GM23248 (cell line): ENCODE measurements at regions not wholly inside any gene's neighbourhood (a gene's known extent, or its start where the extent isn't known, plus 50 kb on each side); places are given as distances from the start of the nearest gene placed in this dataset.
"Not testable (repeated sequence)": the region's sequence is repeated elsewhere in the genome, so short reads cannot be mapped to it uniquely, and the experiment has no call there.

Experiments
- DNase-seq: peaks from one replicate; pipeline ENCODE4 v3.0.0-alpha.2; 2015
- H2AFZ ChIP-seq: fragments of 200-600 bp; sonication (generic); 2 replicates; pipeline ENCODE4 v1.6.1; 2016; ENCODE audit warnings: antibody characterized with exemption
- H3F3A ChIP-seq: fragments of 200-600 bp; sonication (generic); 2 replicates; pipeline ENCODE4 v1.6.1; 2016; ENCODE audit warnings: mild to moderate bottlenecking, antibody characterized with exemption, mixed run types; ENCODE audit not compliant: insufficient read depth
- H3K27ac ChIP-seq: fragments of 200-600 bp; sonication (generic); 2 replicates; pipeline ENCODE4 v1.5.1; 2016; ENCODE audit warnings: mild to moderate bottlenecking
- H3K27me3 ChIP-seq: fragments of 200-600 bp; sonication (generic); replicated peaks from 2 replicates; pipeline ENCODE4 v1.6.1; 2016; ENCODE audit warnings: mild to moderate bottlenecking; ENCODE audit not compliant: insufficient read depth
- H3K36me3 ChIP-seq: fragments of 200-600 bp; sonication (generic); 2 replicates; pipeline ENCODE4 v1.6.1; 2016; ENCODE audit warnings: low read depth, mild to moderate bottlenecking
- H3K4me1 ChIP-seq: fragments of 200-600 bp; sonication (generic); 2 replicates; pipeline ENCODE4 v1.6.1; 2016; ENCODE audit warnings: mild to moderate bottlenecking; ENCODE audit not compliant: insufficient read depth
- H3K4me2 ChIP-seq: fragments of 200-600 bp; sonication (generic); one replicate; pipeline ENCODE4 v1.6.1; 2016; ENCODE audit warnings: mild to moderate bottlenecking; ENCODE audit not compliant: unreplicated experiment
- H3K4me3 ChIP-seq: fragments of 200-600 bp; sonication (generic); 2 replicates; pipeline ENCODE4 v1.5.1; 2016; ENCODE audit warnings: mild to moderate bottlenecking
- H3K79me2 ChIP-seq: fragments of 200-600 bp; sonication (generic); 2 replicates; pipeline ENCODE4 v1.6.1; 2016; ENCODE audit warnings: mild to moderate bottlenecking; ENCODE audit not compliant: insufficient read depth
- H3K9ac ChIP-seq: fragments of 200-600 bp; sonication (generic); 2 replicates; pipeline ENCODE4 v1.6.1; 2016; ENCODE audit warnings: mild to moderate bottlenecking
- H3K9me2 ChIP-seq: fragments of 200-600 bp; sonication (generic); 2 replicates; pipeline ENCODE4 v1.6.1; 2016; ENCODE audit warnings: mixed run types, mild to moderate bottlenecking, moderate library complexity; ENCODE audit not compliant: insufficient read depth
- H3K9me3 ChIP-seq: fragments of 200-600 bp; sonication (generic); one replicate; pipeline ENCODE4 v1.6.1; 2017; ENCODE audit warnings: low read depth
- H4K20me1 ChIP-seq: fragments of 200-600 bp; sonication (generic); 2 replicates; pipeline ENCODE4 v1.6.0; 2016; ENCODE audit not compliant: insufficient read depth
- EZH2 ChIP-seq: fragments of 200-600 bp; sonication (generic); IDR thresholded peaks from 2 replicates; pipeline ENCODE4 v1.6.1; 2018; ENCODE audit warnings: antibody characterized with exemption, mild to moderate bottlenecking; ENCODE audit not compliant: insufficient read depth, poor library complexity, severe bottlenecking
- EZH2phosphoT487 ChIP-seq: fragments of 200-600 bp; sonication (generic); IDR thresholded peaks from 2 replicates; pipeline ENCODE4 v1.6.1; 2018; ENCODE audit warnings: antibody characterized with exemption, moderate library complexity, mild to moderate bottlenecking, low read depth; ENCODE audit not compliant: insufficient read depth
- WGBS, 2 experiments: methylation state at CpG; one replicate each; pipeline ENCODE4 v1.1.6; 2015 to 2017; ENCODE audit warnings: low lambda C conversion rate in 2 of 2, low coverage in 1 of 2; ENCODE audit errors: missing lambda C conversion rate in 2 of 2; 5-methylcytosine and 5-hydroxymethylcytosine counted together
- in situ Hi-C: fragments of 300-500 bp; cut with MboI; formaldehyde crosslinking; loops from 2 replicates; pipeline ENCODE4 v1.15.0; 2020

DNA sequence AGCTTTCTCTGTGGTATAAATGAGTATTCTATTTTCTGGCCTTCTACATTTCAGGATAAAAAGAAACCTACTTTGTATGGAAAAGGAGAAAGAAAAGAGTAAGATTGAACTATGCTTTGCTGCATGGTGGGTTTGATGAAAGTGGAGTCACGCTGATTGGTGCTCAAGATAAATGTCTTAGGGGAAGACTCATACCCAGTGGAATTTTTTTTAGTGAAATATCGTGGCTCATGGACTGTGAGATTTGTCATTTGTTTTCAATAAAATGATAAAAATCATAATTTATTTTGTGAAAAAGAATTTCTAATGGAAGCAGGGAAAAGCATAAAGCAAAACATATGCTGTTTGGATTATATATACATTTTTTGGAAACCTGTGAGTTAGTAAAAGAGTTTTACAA, 292.5 kb downstream of the ZPLD1 start:
- no peaks in the 10 kb centered on the region for H3K4me1 ChIP-seq
- no peak overlapping the region for H2AFZ ChIP-seq
- H3K79me2 ChIP-seq = no peaks in the 10 kb centered on the region
- DNase-seq = peak; percentile 6
- H3K27me3 ChIP-seq = no peaks in the 10 kb centered on the region
- H3K27ac ChIP-seq = no peak overlapping the region
- TF ChIP-seq EZH2 (no peak), EZH2phosphoT487 (no peak)
- no peak overlapping the region for H3K4me3 ChIP-seq
- H3K4me2 ChIP-seq = peak overlapping the region; percentile 10
- H4K20me1 ChIP-seq = no peaks in the 10 kb centered on the region
- no peaks in the 10 kb centered on the region for H3K36me3 ChIP-seq
- H3K9me2 ChIP-seq = no peaks in the 10 kb centered on the region
- no peaks in the 10 kb centered on the region for H3K9me3 ChIP-seq
- WGBS, 2 experiments = 32 to 41% methylated on average over 2 of the region's 2 CpGs
- no peak overlapping the region for H3K9ac ChIP-seq
- in situ Hi-C loops = no loop called here
- no peaks in the 10 kb centered on the region for H3F3A ChIP-seq

DNA sequence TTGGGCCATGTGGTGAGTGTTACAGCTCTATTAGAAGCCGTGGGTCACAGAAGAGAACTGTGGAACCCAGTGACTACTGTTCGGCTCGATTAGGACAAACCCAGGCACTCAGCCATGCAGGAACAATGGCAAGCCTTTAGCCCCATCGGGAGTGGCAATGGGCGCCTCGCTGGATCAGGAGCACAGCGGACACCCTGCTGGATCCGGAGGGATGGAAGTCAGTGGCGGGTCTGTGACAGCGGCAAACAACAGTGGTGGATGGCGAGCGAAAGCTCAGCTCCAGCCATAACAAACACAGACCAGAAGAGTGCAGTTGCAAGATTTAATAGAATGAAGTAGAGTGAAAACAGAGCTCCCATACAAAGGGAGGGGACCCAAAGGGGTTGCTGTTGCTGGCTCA, 297.8 kb downstream of the ZPLD1 start:
- peaks cover 19% of the 10 kb centered on the region for H3K4me1 ChIP-seq
- H3F3A ChIP-seq, H3K79me2 ChIP-seq, DNase-seq, H3K9me3 ChIP-seq, H2AFZ ChIP-seq, H4K20me1 ChIP-seq, H3K4me2 ChIP-seq, H3K27me3 ChIP-seq, H3K36me3 ChIP-seq, H3K9ac ChIP-seq, in situ Hi-C loops, H3K27ac ChIP-seq, H3K4me3 ChIP-seq, H3K9me2 ChIP-seq: not testable (repeated sequence)
- 77 to 82% methylated on average over 11 to 12 of the region's 12 CpGs for WGBS, 2 experiments

DNA sequence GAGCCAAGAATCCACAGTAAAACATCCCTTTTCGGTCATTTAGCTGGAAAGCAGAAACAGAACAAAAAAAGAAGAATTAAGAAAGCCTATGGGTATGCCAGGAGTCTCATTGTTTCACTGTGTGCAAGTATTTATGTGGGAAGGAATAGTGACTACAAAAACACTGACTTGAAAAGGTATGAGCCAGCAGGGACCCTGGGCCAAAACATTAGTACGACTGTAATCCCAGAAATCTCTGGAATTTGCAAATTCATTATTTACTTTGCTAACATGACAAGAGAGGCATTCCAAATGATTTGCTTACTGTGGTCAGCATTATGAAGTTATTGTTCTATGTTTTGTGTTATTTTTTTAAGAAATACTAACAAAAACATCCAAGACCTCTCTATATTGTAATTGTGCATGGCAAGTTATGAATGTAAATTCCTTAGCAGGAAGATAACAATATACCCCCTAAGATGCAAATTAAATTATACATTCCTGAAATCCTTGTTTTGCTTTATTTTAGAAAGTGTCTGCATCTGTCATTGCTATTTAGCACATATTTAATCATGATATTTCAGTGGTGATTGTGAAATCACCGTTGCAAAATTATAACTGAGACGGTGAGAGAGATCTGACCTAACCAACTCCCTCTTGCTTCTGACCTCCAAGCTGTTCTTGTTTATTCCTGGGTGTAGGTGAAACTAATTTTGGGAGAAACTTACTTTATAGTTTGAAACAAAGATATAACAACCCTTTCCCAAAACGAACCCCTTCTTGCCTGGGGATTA, 299.2 kb downstream of the ZPLD1 start:
- no peaks in the 10 kb centered on the region for H4K20me1 ChIP-seq
- peak overlapping the region; percentile 14; the same call in 1 of the 2 replicates for H3K27ac ChIP-seq
- no peaks in the 10 kb centered on the region; the same call in 1 of the 2 replicates for H3F3A ChIP-seq
- H3K9ac ChIP-seq = no peak overlapping the region
- no peak overlapping the region; the same call in 1 of the 2 replicates for H3K4me3 ChIP-seq
- peaks cover 19% of the 10 kb centered on the region for H3K4me1 ChIP-seq
- DNase-seq = peak; percentile 65
- no peaks in the 10 kb centered on the region for H3K9me3 ChIP-seq
- peak overlapping the region; percentile 52 for H3K4me2 ChIP-seq
- H3K9me2 ChIP-seq = no peaks in the 10 kb centered on the region
- peak; percentile 91; the same call in 1 of the 2 replicates for TF ChIP-seq EZH2phosphoT487
- TF ChIP-seq EZH2 = no peak
- in situ Hi-C loops = no loop called here
- no peak overlapping the region for H2AFZ ChIP-seq
- 1 to 2% methylated on average over 5 of the region's 5 CpGs for WGBS, 2 experiments
- no peaks in the 10 kb centered on the region for H3K27me3 ChIP-seq
- H3K36me3 ChIP-seq = no peaks in the 10 kb centered on the region
- H3K79me2 ChIP-seq = no peaks in the 10 kb centered on the region

DNA sequence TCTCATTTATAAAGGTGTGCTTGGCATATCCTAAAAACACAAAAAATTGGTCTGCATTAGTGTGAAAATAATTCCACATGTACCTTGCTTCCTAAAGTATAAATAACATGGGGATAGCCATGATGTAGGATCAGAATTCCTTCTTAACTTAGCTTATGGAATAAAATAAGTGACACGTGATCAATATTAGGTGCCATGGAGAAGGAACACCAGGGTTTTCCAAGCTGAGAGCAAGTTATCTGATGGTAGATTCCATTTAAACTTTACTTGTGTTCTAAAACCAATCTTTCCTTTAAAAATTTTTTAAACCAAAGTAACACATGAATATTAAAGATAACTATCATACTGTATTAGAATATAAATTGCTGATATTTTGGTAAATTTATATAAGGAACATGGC, 300.5 kb downstream of the ZPLD1 start:
- H3K9me2 ChIP-seq = no peaks in the 10 kb centered on the region
- 54 to 60% methylated on average over 1 of the region's 1 CpG for WGBS, 2 experiments
- in situ Hi-C loops = no loop called here

More for the DNA sequence above, 300.5 kb downstream of the ZPLD1 start:
- no peak overlapping the region for H3K27ac ChIP-seq
- H3K27me3 ChIP-seq = no peaks in the 10 kb centered on the region
- no peaks in the 10 kb centered on the region for H3K79me2 ChIP-seq
- no peak overlapping the region for H3K9ac ChIP-seq
- H3K4me1 ChIP-seq = peaks cover 19% of the 10 kb centered on the region
- H3K9me3 ChIP-seq = no peaks in the 10 kb centered on the region
- no peaks in the 10 kb centered on the region for H3K36me3 ChIP-seq
- H2AFZ ChIP-seq = no peak overlapping the region
- no peak overlapping the region for H3K4me3 ChIP-seq
- TF ChIP-seq EZH2 (no peak), EZH2phosphoT487 (no peak)
- no peak overlapping the region for H3K4me2 ChIP-seq
- no peaks in the 10 kb centered on the region for H4K20me1 ChIP-seq
- DNase-seq = no peak
- no peaks in the 10 kb centered on the region; the same call in 1 of the 2 replicates for H3F3A ChIP-seq
